ENCODE measurements at regions not wholly inside any gene's neighbourhood (a gene's known extent, or its start where the extent isn't known, plus 50 kb on each side); places are given as distances from the start of the nearest gene placed in this dataset.

- ATAC-seq (ENCODE audit: low read depth in 2 of 2) (no peak), DNase-seq (no peak)
- H3K27me3 Mint-ChIP-seq = no peaks in the 10 kb centered on the region
- H3K36me3 Mint-ChIP-seq = no peaks in the 10 kb centered on the region
- H3K9me3 Mint-ChIP-seq = peaks cover 0 to 1% (median 0%) of the 10 kb centered on the region in 7 donors
- no peak overlapping the region for H3K27ac Mint-ChIP-seq
- peaks cover 0 to 3% (median 0%) of the 10 kb centered on the region in 3 donors for H3K4me1 Mint-ChIP-seq
- H3K4me3 Mint-ChIP-seq = no peak overlapping the region
Observed at GRCh38 chr9:105963343-105964099, 269.2 kb downstream of the TMEM38B start.

- Mint-ChIP-seq H3K4me1 (peaks cover 0 to 3% (median 0%) of the 10 kb centered on the region in 3 donors), H3K36me3 (no peaks in the 10 kb centered on the region), H3K27ac (no peak overlapping the region), H3K4me3 (no peak overlapping the region), H3K27me3 (no peaks in the 10 kb centered on the region), H3K9me3 (peaks cover 0 to 1% (median 0%) of the 10 kb centered on the region in 7 donors)
- ATAC-seq (ENCODE audit: low read depth in 2 of 2) (no peak), DNase-seq (no peak)
Observed at GRCh38 chr9:105964156-105964555, 269.8 kb downstream of the TMEM38B start.

DNA sequence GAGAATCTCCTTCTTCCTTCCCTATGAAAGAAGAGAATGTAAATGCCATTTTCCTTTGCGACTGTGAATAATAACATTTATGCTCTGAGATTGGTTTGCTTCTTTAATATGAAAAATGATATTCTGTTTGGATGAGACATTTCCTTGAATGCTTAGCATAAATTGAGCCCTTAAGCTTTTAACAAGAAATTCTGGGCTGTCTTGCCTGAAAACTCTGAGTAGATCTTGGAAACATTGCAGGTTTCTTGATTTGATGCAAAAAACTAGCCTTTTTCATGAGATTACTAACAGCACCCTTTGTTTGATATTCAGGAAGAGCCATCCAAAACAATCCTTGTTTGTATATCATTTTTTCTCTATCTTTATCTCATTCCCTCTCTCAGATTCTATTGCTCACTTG is 272.5 kb downstream of the TMEM38B start:
- Mint-ChIP-seq H3K27ac (no peak overlapping the region), H3K36me3 (no peaks in the 10 kb centered on the region), H3K4me1 (peaks cover 0 to 3% (median 0%) of the 10 kb centered on the region in 3 donors), H3K9me3 (peaks cover 0 to 1% (median 0%) of the 10 kb centered on the region in 7 donors), H3K27me3 (no peaks in the 10 kb centered on the region), H3K4me3 (no peak overlapping the region)
- DNase-seq = no peak
- no peak for ATAC-seq (ENCODE audit: low read depth in 2 of 2)

GRCh38 chr9:105967248-105967647 is 272.9 kb downstream of the TMEM38B start:
- peak overlapping the region in 1 of 6 donors; percentile 1 for H3K27ac Mint-ChIP-seq
- H3K36me3 Mint-ChIP-seq = no peaks in the 10 kb centered on the region
- DNase-seq (no peak), ATAC-seq (ENCODE audit: low read depth in 2 of 2) (no peak)
- peaks cover 0 to 3% (median 0%) of the 10 kb centered on the region in 3 donors for H3K4me1 Mint-ChIP-seq
- no peaks in the 10 kb centered on the region for H3K27me3 Mint-ChIP-seq
- H3K4me3 Mint-ChIP-seq = no peak overlapping the region
- H3K9me3 Mint-ChIP-seq = peaks cover 0 to 1% (median 0%) of the 10 kb centered on the region in 7 donors

- Mint-ChIP-seq H3K36me3 (no peaks in the 10 kb centered on the region), H3K9me3 (peaks cover 0 to 1% (median 0%) of the 10 kb centered on the region in 7 donors), H3K27me3 (no peaks in the 10 kb centered on the region), H3K4me1 (peaks cover 0 to 3% (median 0%) of the 10 kb centered on the region in 3 donors), H3K27ac (no peak overlapping the region), H3K4me3 (peak overlapping the region in 1 of 8 donors; percentile 10)
- DNase-seq = no peak
- no peak for ATAC-seq (ENCODE audit: low read depth in 2 of 2)
Observed at GRCh38 chr9:105967797-105968196, 273.5 kb downstream of the TMEM38B start.

- H3K27ac Mint-ChIP-seq = no peak overlapping the region
- H3K27me3 Mint-ChIP-seq = peaks cover 0 to 6% (median 0%) of the 10 kb centered on the region in 3 donors
- no peaks in the 10 kb centered on the region for H3K36me3 Mint-ChIP-seq
- DNase-seq (no peak), ATAC-seq (ENCODE audit: low read depth in 2 of 2) (no peak)
- H3K9me3 Mint-ChIP-seq = peaks cover 0 to 1% (median 0%) of the 10 kb centered on the region in 7 donors
- no peak overlapping the region for H3K4me3 Mint-ChIP-seq
- H3K4me1 Mint-ChIP-seq = peaks cover 0 to 3% (median 0%) of the 10 kb centered on the region in 3 donors
Observed at GRCh38 chr9:105968811-105969466, 274.6 kb downstream of the TMEM38B start.

- no peak overlapping the region for H3K27ac Mint-ChIP-seq
- peaks cover 0 to 1% (median 0%) of the 10 kb centered on the region in 7 donors for H3K9me3 Mint-ChIP-seq
- peaks cover 0 to 6% (median 0%) of the 10 kb centered on the region in 3 donors for H3K27me3 Mint-ChIP-seq
- no peak for DNase-seq
- H3K36me3 Mint-ChIP-seq = no peaks in the 10 kb centered on the region
- no peak for ATAC-seq (ENCODE audit: low read depth in 2 of 2)
- H3K4me1 Mint-ChIP-seq = peaks cover 0 to 3% (median 0%) of the 10 kb centered on the region in 3 donors
- H3K4me3 Mint-ChIP-seq = no peak overlapping the region
Observed at GRCh38 chr9:105969636-105970035, 275.3 kb downstream of the TMEM38B start.

DNA sequence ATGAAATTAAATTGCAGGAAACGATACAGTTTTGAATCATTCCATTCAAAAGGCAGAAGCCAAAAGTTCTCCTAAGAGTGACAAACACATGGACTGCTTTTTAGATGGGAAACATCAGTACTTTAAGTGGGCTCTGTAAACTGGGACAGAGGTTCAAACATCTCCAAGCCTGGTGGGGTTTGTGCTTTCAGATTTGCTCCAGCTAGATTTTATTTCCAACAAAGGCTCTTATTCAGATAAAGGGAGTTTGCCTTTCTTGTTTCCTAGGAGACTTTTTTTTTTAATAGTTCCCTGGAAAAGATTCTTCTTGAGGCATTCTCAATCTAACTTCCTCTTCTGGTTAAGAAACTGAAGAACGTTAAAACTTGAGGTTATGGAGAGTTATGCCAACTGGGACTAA is 277.6 kb downstream of the TMEM38B start:
- Mint-ChIP-seq H3K4me3 (no peak overlapping the region), H3K27me3 (peaks cover 0 to 6% (median 0%) of the 10 kb centered on the region in 3 donors), H3K27ac (no peak overlapping the region), H3K9me3 (no peaks in the 10 kb centered on the region), H3K4me1 (peaks cover 0 to 3% (median 0%) of the 10 kb centered on the region in 3 donors), H3K36me3 (no peaks in the 10 kb centered on the region)
- no peak for DNase-seq
- no peak for ATAC-seq (ENCODE audit: low read depth in 2 of 2)

DNA sequence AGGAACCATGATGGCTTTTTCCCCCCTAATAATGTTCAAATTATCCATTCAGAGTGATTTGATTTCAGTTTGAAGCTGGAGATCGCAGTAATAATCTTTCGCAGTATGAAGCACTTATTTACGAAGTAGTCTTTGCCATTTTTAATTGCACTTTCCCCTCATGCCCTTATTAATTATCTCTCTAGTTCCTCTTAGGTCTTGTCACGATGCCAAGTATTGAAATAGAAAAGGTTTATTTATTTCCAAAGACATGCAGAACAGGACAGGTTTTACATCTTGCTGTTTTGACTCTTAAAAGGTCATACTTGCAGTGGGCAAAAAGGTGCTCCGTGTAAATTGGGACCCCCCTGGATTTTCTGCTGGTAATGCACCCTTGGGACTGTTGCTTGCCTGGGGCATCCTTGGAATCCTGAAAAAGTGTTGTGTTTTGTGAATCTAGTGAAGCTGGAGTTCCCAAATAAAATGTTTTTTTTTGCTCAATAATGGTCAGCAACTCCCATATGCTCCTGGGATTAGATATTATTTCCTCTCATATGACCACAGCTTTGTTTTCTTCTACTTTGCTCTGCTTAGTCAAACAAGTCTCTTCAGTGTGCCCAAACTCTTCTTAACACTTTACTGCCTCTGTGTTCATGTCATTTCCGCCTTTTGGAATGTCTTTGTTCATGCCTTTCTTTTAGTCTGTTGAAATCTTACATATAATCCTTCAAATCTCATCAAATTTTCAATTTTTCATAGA is 278.3 kb downstream of the TMEM38B start:
- no peak for ATAC-seq (ENCODE audit: low read depth in 2 of 2)
- no peaks in the 10 kb centered on the region for H3K9me3 Mint-ChIP-seq
- H3K4me3 Mint-ChIP-seq = no peak overlapping the region
- no peaks in the 10 kb centered on the region for H3K36me3 Mint-ChIP-seq
- no peak overlapping the region for H3K27ac Mint-ChIP-seq
- H3K27me3 Mint-ChIP-seq = peaks cover 0 to 10% (median 0%) of the 10 kb centered on the region in 3 donors
- peaks cover 0 to 3% (median 0%) of the 10 kb centered on the region in 3 donors for H3K4me1 Mint-ChIP-seq
- no peak for DNase-seq

GRCh38 chr9:105973951-105974351 is 279.6 kb downstream of the TMEM38B start:
- H3K9me3 Mint-ChIP-seq = no peaks in the 10 kb centered on the region
- no peak overlapping the region for H3K4me3 Mint-ChIP-seq
- H3K27ac Mint-ChIP-seq = no peak overlapping the region
- ATAC-seq (ENCODE audit: low read depth in 2 of 2) (no peak), DNase-seq (no peak)
- H3K27me3 Mint-ChIP-seq = peaks cover 0 to 11% (median 0%) of the 10 kb centered on the region in 3 donors
- H3K36me3 Mint-ChIP-seq = no peaks in the 10 kb centered on the region
- no peaks in the 10 kb centered on the region for H3K4me1 Mint-ChIP-seq

DNA sequence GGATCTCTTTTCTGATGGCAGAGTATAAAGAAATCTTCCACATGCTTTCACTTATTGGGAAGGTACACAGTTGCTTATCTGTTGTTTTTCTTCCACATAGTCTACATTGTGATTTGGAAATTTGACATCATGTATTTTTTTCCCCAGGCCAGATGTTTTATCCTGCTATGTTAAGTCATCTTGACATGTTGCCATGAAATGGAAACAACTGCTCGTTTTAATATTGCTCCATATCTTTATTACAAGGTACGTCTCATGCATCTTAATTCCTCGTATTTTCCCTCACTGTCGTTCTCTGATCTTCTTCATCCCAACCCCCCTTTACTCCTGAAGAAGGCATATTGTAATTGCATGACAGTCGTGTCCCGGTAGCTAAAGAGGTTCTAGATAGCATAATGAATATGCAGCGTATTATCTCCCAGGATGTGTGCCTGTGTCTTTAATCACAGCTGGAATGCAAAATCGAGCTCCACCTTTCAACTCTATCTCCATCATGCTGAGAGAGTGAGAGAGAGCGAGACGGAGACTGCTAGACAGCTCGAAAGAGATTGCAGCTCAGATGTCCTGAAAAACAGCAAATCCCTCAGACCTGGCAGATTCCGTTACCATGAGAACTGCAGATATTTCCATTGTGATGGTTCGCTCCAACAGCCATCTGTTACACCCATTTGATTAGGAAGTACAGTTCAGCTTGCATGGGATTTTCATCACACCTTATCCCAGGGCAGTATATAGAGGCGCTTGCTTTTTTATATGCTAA is 281.7 kb downstream of the TMEM38B start:
- Mint-ChIP-seq H3K4me3 (no peak overlapping the region), H3K4me1 (no peaks in the 10 kb centered on the region), H3K36me3 (no peaks in the 10 kb centered on the region), H3K27ac (no peak overlapping the region), H3K27me3 (peaks cover 0 to 11% (median 0%) of the 10 kb centered on the region in 3 donors), H3K9me3 (no peaks in the 10 kb centered on the region)
- no peak for DNase-seq
- no peak for ATAC-seq (ENCODE audit: low read depth in 2 of 2)

DNA sequence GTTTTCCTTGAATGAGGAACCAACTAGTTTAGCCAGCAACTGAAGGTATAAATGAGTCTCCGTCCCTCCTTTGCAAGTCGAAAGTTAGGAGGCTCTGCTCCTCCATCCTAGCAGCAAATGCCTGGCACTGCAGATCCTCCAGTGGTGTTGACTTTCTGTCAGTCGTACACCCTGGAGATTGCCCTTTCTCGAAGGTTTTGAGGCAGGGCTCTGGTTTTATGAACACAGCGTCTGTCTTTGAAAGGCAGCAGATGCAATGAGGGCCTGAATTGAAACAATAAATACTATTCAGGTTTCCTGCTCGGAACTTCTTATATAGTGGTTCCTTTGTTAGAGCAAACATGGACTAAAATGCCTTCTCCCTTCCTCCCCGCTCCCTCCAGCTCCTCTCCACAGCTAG is 284.0 kb downstream of the TMEM38B start:
- no peaks in the 10 kb centered on the region for H3K4me1 Mint-ChIP-seq
- DNase-seq = no peak
- no peak for ATAC-seq (ENCODE audit: low read depth in 2 of 2)
- H3K4me3 Mint-ChIP-seq = no peak overlapping the region
- peaks cover 0 to 6% (median 0%) of the 10 kb centered on the region in 3 donors for H3K27me3 Mint-ChIP-seq
- no peak overlapping the region for H3K27ac Mint-ChIP-seq
- H3K36me3 Mint-ChIP-seq = no peaks in the 10 kb centered on the region
- no peaks in the 10 kb centered on the region for H3K9me3 Mint-ChIP-seq

DNA sequence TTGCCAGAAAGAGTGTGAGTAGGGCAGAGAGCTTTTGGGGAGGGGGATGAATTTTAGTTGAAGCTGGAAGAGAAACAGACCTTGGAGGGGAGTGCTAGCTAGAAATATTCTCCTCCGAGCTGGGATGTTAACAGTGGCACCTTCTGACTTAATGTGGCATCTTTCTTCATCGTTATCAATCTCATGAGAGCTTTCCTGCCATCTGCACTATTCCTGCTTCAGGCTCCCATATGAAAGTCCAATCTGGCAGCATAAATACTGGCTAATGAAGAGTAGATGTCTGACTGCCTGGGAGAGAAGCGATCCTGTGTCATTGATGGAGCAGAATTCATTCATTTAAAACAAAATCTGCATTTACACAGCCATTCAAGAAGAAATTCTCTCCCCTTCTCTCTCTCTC is 284.5 kb downstream of the TMEM38B start:
- H3K4me3 Mint-ChIP-seq = no peak overlapping the region
- H3K9me3 Mint-ChIP-seq = peaks cover 0 to under 1% (median 0%) of the 10 kb centered on the region in 7 donors

More for the DNA sequence above, 284.5 kb downstream of the TMEM38B start:
- H3K36me3 Mint-ChIP-seq = no peaks in the 10 kb centered on the region
- no peaks in the 10 kb centered on the region for H3K4me1 Mint-ChIP-seq
- no peak for ATAC-seq (ENCODE audit: low read depth in 2 of 2)
- no peak overlapping the region for H3K27ac Mint-ChIP-seq
- H3K27me3 Mint-ChIP-seq = peaks cover 0 to 7% (median 0%) of the 10 kb centered on the region in 3 donors
- no peak for DNase-seq

Measured in naive B cell (primary cell).